PC-3 (cell line): ENCODE measurements at regions not wholly inside any gene's neighbourhood (a gene's known extent, or its start where the extent isn't known, plus 50 kb on each side); places are given as distances from the start of the nearest gene placed in this dataset.

Experiments used
- ATAC-seq: fragments of 200-7000 bp; cut with Tn5 transposase; 2 replicates; pipeline ENCODE4 v1.9.1; 2020; ENCODE audit warnings: mild to moderate bottlenecking, moderate library complexity
- BruUV-seq: library from RNA; stranded (reverse); fragments of 400-500 nt; replicated peaks from 2 replicates; lab custom pipeline; 2021; lab: Mats Ljungman, UMichigan
- CTCF ChIA-PET: fragments of 300-600 bp; sonication (Branson Sonifier 250); formaldehyde crosslinking; loops from one replicate; lab custom pipeline; 2022; ENCODE audit warnings: antibody characterized with exemption; lab: Charles Lee
- POLR2A ChIA-PET: fragments of 300-600 bp; sonication (Branson Sonifier 250); formaldehyde crosslinking; loops from one replicate; lab custom pipeline; 2022; ENCODE audit warnings: antibody characterized with exemption; ENCODE audit not compliant: unreplicated experiment; lab: Charles Lee
- DNase-seq: peaks from one replicate; pipeline ENCODE4 v3.0.0-alpha.2; 2015
- H2AFZ ChIP-seq: fragments of 300-600 bp; sonication (generic); 2 replicates; pipeline ENCODE4 v1.6.0; 2016; ENCODE audit warnings: antibody characterized with exemption, low read length
- H3F3A ChIP-seq: fragments of 300-600 bp; sonication (generic); one replicate; pipeline ENCODE4 v1.6.0; 2017; ENCODE audit warnings: antibody characterized with exemption, low read length, control low read depth, mild to moderate bottlenecking; ENCODE audit not compliant: unreplicated experiment
- H3K27ac ChIP-seq: fragments of 300-600 bp; sonication (generic); 2 replicates; pipeline ENCODE4 v1.5.1; 2016; ENCODE audit warnings: mild to moderate bottlenecking, low read length
- H3K27me3 ChIP-seq: fragments of 300-600 bp; sonication (generic); 2 replicates; pipeline ENCODE4 v1.6.1; 2016; ENCODE audit warnings: low read length, mixed read lengths
- H3K36me3 ChIP-seq: fragments of 300-600 bp; sonication (generic); 2 replicates; pipeline ENCODE4 v1.6.1; 2016; ENCODE audit warnings: low read depth, mixed run types, low read length, mixed read lengths
- H3K4me1 ChIP-seq: fragments of 300-600 bp; sonication (generic); 2 replicates; pipeline ENCODE4 v1.5.1; 2016; ENCODE audit warnings: low read length; ENCODE audit not compliant: insufficient read depth
- H3K4me2 ChIP-seq: fragments of 300-600 bp; sonication (generic); 2 replicates; pipeline ENCODE4 v1.6.0; 2016; ENCODE audit warnings: low read length
- H3K4me3 ChIP-seq: fragments of 300-600 bp; sonication (generic); 2 replicates; pipeline ENCODE4 v1.5.1; 2016; ENCODE audit warnings: mild to moderate bottlenecking, low read length, mixed read lengths
- H3K79me2 ChIP-seq: fragments of 300-600 bp; sonication (generic); 2 replicates; pipeline ENCODE4 v1.6.1; 2017; ENCODE audit warnings: low read length, mixed read lengths
- H3K9ac ChIP-seq: fragments of 300-600 bp; sonication (generic); 2 replicates; pipeline ENCODE4 v1.6.0; 2016; ENCODE audit warnings: mild to moderate bottlenecking, low read length
- H3K9me2 ChIP-seq: fragments of 300-600 bp; sonication (generic); replicated peaks from 2 replicates; pipeline ENCODE4 v1.6.1; 2016; ENCODE audit warnings: mixed run types, low read length, mixed read lengths
- H3K9me3 ChIP-seq: fragments of 300-600 bp; sonication (generic); 2 replicates; pipeline ENCODE4 v1.6.1; 2016; ENCODE audit warnings: low read length, mixed read lengths
- H4K20me1 ChIP-seq: fragments of 300-600 bp; sonication (generic); 2 replicates; pipeline ENCODE4 v1.6.1; 2016; ENCODE audit warnings: low read length, mixed read lengths
- CTCF ChIP-seq: fragments of 300-600 bp; sonication (generic); conservative IDR thresholded peaks from 2 replicates; pipeline ENCODE4 v1.5.1; 2017; ENCODE audit warnings: antibody characterized with exemption, low read depth, mild to moderate bottlenecking, low read length
- EZH2 ChIP-seq: fragments of 300-600 bp; sonication (generic); IDR thresholded peaks from one replicate; pipeline ENCODE4 v1.6.1; 2017; ENCODE audit warnings: antibody characterized with exemption, mild to moderate bottlenecking, low read length; ENCODE audit not compliant: unreplicated experiment
- EZH2phosphoT487 ChIP-seq: fragments of 300-600 bp; sonication (generic); IDR thresholded peaks from 2 replicates; pipeline ENCODE4 v1.6.1; 2018; ENCODE audit warnings: mild to moderate bottlenecking, antibody characterized with exemption, low read length, borderline replicate concordance
- intact Hi-C: fragments of 100-400 bp; cut with micrococcal nuclease; formaldehyde crosslinking; loops from 2 replicates; pipeline ENCODE4 v1.9.0; 2023

GRCh38 chr7:156492170-156492569 lies 148.4 kb upstream of the RNF32 start:
- DNase-seq (no peak), ATAC-seq (no peak)
- H2AFZ ChIP-seq: no peak overlapping the region
- TF ChIP-seq EZH2 (no peak), CTCF (no peak)
- H3K4me3 ChIP-seq: no peak overlapping the region
- no peaks in the 10 kb centered on the region for H3K79me2 ChIP-seq
- ChIA-PET POLR2A (no interaction called here), CTCF (no interaction called here)
- BruUV-seq: no TSS peak
- no peaks in the 10 kb centered on the region for H3K4me1 ChIP-seq
- H3K9ac ChIP-seq: no peak overlapping the region
- no peaks in the 10 kb centered on the region for H3K9me2 ChIP-seq
- no peaks in the 10 kb centered on the region for H3F3A ChIP-seq
- no peak overlapping the region for H3K27ac ChIP-seq
- H3K36me3 ChIP-seq: no peaks in the 10 kb centered on the region
- peaks cover 46% of the 10 kb centered on the region for H3K27me3 ChIP-seq
- no peak overlapping the region for H3K4me2 ChIP-seq
- no peaks in the 10 kb centered on the region for H3K9me3 ChIP-seq
- intact Hi-C loops: no loop called here
- no peaks in the 10 kb centered on the region for H4K20me1 ChIP-seq

DNA sequence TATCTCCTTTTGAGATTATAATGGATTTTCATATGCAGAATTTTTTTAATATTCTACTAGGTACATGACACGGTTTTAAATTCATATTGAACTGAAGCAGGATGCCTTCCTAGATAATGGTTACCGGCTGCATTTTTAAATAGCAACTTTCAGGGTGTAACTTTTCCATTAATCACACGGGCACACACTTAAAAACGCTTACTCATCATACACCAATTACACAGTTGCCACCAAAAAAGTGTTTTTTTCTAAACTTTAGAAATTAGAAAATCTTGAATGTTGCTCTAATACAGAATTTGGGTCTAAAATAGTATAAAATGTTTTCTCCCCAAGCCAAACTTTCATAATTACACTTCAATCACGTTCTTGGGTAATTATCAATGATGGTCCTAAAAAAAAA lies 149.1 kb upstream of the RNF32 start:
- DNase-seq (no peak), ATAC-seq (no peak)
- ChIA-PET CTCF (no interaction called here), POLR2A (no interaction called here)
- peaks cover 46% of the 10 kb centered on the region for H3K27me3 ChIP-seq
- H3K9me2 ChIP-seq: no peaks in the 10 kb centered on the region
- H2AFZ ChIP-seq: no peak overlapping the region
- BruUV-seq: no TSS peak
- no peak overlapping the region for H3K4me2 ChIP-seq
- H3K79me2 ChIP-seq: no peaks in the 10 kb centered on the region
- intact Hi-C loops: no loop called here
- no peaks in the 10 kb centered on the region for H3K4me1 ChIP-seq
- H3F3A ChIP-seq: no peaks in the 10 kb centered on the region
- H3K9me3 ChIP-seq: no peaks in the 10 kb centered on the region
- H3K36me3 ChIP-seq: no peaks in the 10 kb centered on the region
- no peak overlapping the region for H3K27ac ChIP-seq
- H3K9ac ChIP-seq: no peak overlapping the region
- H3K4me3 ChIP-seq: no peak overlapping the region
- H4K20me1 ChIP-seq: no peaks in the 10 kb centered on the region
- TF ChIP-seq EZH2phosphoT487: no peak
- no peak for TF ChIP-seq CTCF
- TF ChIP-seq EZH2: no peak

DNA sequence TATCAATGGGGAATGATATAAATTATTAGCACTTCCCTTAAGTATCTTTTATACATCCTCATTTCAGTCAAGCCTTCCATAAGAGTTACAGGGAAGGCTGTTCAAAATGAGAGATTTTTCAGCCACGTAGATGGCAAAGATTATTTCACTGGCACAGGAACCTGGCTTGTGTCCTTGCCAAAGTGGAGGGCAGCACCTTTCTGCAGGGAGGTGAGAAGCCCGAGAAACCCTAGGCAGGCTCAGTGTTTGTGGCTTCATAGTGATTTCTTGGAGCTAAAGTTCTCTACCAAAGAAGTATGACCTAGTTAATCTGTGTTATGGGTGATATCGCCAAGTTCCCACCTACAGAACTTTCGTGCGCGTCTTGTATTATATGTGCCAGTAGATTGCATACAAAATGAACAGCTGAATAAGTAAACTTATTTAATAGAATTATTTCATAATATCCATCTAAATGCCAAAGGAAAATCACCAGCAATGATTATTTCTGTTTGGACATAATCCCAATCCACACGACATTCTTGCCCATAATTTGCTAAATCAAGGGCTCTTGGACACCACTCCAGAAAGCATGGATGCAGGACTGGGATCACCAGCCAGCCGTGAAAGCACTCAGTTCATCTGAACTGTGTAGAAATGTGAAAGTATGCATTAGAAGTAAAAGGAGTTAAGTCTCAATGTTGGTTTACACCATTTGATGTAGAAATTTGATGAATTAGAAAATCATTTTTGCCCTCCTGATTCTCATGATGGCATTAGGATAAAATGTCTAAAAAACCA lies 150.4 kb upstream of the RNF32 start:
- Histone ChIP-seq H3K4me3 (no peak overlapping the region), H3K27me3 (peaks cover 42% of the 10 kb centered on the region), H3K36me3 (no peaks in the 10 kb centered on the region), H2AFZ (no peak overlapping the region), H3F3A (no peaks in the 10 kb centered on the region), H3K4me1 (no peaks in the 10 kb centered on the region), H4K20me1 (no peaks in the 10 kb centered on the region), H3K4me2 (no peak overlapping the region), H3K9ac (no peak overlapping the region), H3K9me3 (no peaks in the 10 kb centered on the region), H3K9me2 (no peaks in the 10 kb centered on the region), H3K27ac (no peak overlapping the region), H3K79me2 (no peaks in the 10 kb centered on the region)
- ATAC-seq (no peak), DNase-seq (no peak)
- BruUV-seq: no TSS peak
- POLR2A ChIA-PET: no interaction called here
- CTCF ChIA-PET: no interaction called here
- TF ChIP-seq EZH2phosphoT487: no peak
- no peak for TF ChIP-seq EZH2
- no peak for TF ChIP-seq CTCF
- intact Hi-C loops: no loop called here
